ENCODE measurements at regions not wholly inside any gene's neighbourhood (a gene's known extent, or its start where the extent isn't known, plus 50 kb on each side); places are given as distances from the start of the nearest gene placed in this dataset.

DNA sequence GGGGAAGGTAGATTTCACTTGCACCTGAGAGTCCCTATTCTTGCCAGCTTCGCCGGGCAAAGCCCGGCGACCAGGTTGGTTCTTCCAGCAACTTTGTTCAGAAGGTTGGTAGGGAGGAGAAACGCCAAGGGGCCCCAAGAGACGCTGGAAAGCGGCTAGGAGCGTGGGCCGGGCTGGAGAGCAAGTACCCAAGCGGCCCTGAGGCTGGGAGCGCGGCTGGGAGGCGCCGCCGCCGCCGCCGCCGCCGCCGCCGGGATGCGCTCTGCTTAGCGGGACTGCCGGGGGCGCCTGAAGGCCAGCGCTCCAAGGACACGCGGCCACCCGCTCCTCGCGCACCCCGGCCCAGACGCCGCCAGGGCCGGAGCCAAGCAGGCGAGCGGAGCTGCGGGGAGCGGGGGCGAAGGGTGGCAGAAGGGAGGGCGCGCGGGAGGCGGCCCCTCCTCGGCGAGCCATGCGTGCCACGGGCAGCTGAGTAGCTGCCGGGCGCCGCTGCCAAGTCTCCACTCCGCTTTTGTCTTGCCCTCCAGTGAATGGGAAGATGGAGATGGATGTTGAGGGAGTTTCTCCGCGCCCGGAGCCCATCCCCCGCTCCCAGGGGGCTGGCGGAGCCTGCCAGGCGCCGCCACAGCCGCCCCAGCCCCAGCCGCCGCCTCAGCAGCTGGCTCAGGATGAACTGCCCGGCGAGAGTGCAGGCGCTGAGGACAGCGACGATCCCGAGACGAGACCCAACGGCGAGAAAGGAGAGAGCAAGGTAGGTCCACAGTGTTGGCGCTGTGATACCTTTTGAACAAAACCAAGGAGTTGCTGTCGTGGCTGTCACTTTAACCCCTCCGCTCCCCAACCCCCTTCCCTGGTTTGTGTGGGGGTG is 227.4 kb upstream of the AZI2 start:
- DNase-seq (ENCODE audit: low read depth in 1 of 2, low spot score in 1 of 2): peak in 1 of 2 experiments; percentile 11
- no peak for TF ChIP-seq JUND (IDR thresholded peaks at IDR 0.05; ENCODE audit: low read depth)

DNA sequence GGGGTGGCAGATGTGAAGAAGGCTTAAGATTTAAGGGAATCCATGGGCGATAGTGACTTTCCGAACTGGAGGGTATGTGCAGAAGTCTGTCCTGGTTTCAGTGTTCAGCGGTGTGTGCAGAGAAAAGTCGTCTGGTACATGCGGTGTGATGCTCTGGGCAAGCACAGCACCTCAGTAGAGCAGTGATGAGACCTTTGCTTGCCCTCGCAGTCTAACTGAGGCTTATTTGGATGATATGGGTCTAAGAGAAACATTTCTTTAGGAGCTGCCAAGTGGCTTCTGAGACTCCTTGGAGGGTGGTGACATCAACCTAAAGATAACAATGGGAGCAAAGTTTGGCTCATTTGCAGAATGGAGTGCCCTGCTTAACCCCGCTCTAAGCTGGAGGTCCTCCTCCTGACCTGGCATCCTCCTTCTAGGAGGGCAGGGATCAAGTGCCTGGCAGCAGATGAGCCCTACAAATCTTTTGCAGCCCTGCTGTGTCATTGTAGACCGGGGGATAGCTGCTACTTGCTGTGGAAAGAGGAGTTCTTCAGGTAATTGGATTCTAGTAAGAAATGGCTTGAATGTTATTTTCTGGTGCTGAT is 228.1 kb upstream of the AZI2 start:
- in situ Hi-C loops (cut with HindIII; ENCODE audit: low pct_unique_long_range_greater_than_20kb, low sequenced_read_pairs): no loop called here
- DNase-seq (ENCODE audit: low read depth in 1 of 2, low spot score in 1 of 2): no peak
- TF ChIP-seq JUND (IDR thresholded peaks at IDR 0.05; ENCODE audit: low read depth): no peak

More for the DNA sequence above, 227.4 kb upstream of the AZI2 start:
- in situ Hi-C loops (cut with HindIII; ENCODE audit: low pct_unique_long_range_greater_than_20kb, low sequenced_read_pairs): no loop called here

DNA sequence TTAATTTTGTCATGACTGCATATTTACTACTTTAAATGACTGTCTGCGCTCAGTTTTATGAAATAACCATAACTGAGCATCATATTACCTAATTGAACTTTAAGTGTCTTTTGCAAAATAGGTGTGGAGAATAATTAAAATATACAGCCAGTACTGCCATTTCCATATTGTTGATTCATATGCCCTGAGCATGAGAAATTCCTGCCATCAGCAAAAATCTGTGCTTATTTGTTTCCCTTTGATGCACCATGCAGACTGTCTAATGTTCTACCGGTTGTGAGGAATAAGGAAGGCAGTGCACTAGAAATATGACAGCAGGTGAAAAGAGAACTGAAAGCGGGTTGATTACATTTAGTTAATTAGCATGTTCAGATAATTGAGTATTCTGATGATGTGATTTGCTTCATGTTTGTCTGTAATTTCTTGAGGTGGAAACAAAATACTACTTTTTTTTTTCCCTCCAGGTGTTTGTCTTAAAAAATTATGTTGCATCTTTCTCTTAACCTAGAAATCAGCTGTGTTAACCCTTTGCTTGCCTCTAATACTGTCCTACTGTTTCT is 229.4 kb upstream of the AZI2 start:
- DNase-seq (ENCODE audit: low read depth in 1 of 2, low spot score in 1 of 2): no peak
- in situ Hi-C loops (cut with HindIII; ENCODE audit: low pct_unique_long_range_greater_than_20kb, low sequenced_read_pairs): no loop called here
- no peak for TF ChIP-seq JUND (IDR thresholded peaks at IDR 0.05; ENCODE audit: low read depth)

DNA sequence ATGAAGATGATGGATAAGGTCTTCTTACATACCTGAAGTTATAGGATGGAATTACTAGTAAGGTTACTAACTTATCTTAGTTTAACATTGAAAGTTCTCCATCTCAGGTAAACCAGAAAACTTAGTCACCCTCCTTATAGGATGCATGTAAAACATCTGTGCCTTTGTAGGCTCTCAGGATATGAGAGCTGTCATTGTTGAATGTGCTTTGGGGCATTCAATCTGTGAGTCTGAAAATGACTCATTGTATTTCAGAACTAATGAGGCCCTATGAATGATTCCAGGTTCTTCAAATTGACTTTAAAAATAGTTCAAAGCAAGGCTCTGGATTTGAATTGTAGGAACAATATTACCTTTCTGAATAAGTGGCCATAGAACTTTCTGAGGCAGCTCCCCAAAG is 237.7 kb upstream of the AZI2 start:
- TF ChIP-seq JUND (IDR thresholded peaks at IDR 0.05; ENCODE audit: low read depth): no peak
- in situ Hi-C loops (cut with HindIII; ENCODE audit: low pct_unique_long_range_greater_than_20kb, low sequenced_read_pairs): no loop called here
- DNase-seq (ENCODE audit: low read depth in 1 of 2, low spot score in 1 of 2): no peak

DNA sequence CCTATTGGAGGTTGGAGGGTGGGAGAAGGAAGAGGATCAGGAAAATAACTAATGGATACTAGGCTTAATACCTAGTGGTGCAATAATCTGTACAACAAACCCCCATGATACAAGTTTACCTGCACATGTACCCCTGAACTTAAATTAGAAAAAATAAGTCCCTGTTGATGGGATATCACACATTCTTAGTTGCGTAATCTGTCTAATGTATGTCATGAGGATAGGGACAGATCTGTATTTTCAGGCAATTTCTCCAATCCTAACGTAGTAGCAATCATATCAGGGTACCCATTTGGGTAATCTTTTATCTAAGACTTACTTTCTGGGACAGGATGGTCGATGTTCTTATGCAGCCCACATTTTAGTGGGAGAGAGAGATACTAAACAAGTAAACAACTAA is 239.1 kb upstream of the AZI2 start:
- no peak for DNase-seq (ENCODE audit: low read depth in 1 of 2, low spot score in 1 of 2)
- TF ChIP-seq JUND (IDR thresholded peaks at IDR 0.05; ENCODE audit: low read depth): no peak
- in situ Hi-C loops (cut with HindIII; ENCODE audit: low pct_unique_long_range_greater_than_20kb, low sequenced_read_pairs): no loop called here

DNA sequence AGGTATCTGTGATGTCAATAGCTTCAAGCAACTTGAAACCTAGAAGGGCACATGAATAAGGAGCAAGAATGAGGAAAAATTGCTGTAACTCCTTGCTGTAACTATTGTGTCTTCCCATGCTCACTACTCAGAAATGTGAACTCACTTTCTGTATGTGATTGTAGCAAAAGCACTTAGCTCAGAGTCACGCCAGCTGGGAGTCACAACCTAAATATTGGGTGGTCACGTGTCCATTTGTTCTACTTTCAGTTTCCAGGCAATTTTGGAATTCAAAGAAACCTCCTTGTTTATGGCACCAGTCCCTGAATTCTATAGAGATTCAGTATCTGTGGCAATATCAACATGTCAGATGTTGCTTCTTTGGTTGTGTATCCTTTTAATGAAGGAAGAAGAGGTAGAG is 241.6 kb upstream of the AZI2 start:
- DNase-seq (ENCODE audit: low read depth in 1 of 2, low spot score in 1 of 2): no peak
- in situ Hi-C loops (cut with HindIII; ENCODE audit: low pct_unique_long_range_greater_than_20kb, low sequenced_read_pairs): no loop called here
- no peak for TF ChIP-seq JUND (IDR thresholded peaks at IDR 0.05; ENCODE audit: low read depth)

DNA sequence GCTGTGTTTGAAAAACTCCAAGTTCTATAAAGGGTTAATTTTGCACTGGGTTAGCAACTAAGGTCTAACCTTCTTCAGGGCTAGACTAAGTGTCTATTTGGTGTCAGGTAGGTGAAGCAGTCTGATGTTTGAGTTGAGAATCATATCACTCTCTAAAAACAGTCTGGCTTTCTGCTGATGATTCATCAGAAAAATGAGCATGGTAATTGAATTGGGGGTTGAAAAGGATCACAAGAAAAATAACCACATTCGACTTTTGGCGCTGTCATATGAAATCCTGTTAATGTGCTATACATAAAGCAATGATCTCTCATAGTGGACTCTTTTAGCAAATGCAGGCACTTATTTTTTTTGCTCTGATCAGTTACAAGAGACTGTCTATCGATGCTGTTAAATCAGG is 242.2 kb upstream of the AZI2 start:
- in situ Hi-C loops (cut with HindIII; ENCODE audit: low pct_unique_long_range_greater_than_20kb, low sequenced_read_pairs): no loop called here
- no peak for TF ChIP-seq JUND (IDR thresholded peaks at IDR 0.05; ENCODE audit: low read depth)
- DNase-seq (ENCODE audit: low read depth in 1 of 2, low spot score in 1 of 2): no peak

DNA sequence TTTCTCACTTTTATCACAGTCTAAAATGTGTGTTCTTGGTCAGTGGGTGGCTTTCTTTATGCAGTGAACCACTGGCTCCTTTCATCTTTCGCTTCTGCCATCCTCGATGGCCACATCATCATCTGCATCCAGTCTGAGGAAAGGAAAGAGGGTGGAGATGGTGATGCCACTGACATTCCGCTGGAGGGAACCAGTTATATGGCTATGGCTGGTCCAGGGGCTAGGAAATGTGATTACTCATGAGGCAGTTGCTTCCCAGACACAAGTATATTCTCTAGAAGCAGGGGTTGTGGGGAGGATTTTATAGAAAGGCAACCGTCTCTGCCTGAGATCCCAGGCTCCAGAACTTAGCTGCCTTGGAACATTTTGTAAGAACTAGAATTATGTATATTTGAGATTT is 246.7 kb upstream of the AZI2 start:
- in situ Hi-C loops (cut with HindIII; ENCODE audit: low pct_unique_long_range_greater_than_20kb, low sequenced_read_pairs): no loop called here
- no peak for DNase-seq (ENCODE audit: low read depth in 1 of 2, low spot score in 1 of 2)

DNA sequence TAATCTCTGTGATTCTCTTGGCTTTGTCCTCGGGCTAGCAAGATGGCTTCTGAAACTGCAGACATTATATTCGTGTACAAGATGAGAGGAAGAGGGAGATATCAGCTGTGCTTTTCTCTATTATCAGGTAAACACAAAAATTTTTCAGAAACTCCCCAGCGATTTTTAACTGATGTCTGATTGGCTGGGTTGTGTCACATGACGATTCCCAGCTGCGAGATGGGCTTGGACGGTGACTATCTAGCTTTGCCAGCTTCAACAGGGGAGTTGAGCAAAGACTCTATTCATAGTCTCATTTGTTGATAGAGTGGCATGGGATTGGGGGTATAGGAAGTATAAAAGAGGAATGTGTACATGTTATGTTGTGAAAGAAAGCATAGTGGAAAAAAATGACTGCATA is 248.8 kb upstream of the AZI2 start:
- no peak for TF ChIP-seq JUND (IDR thresholded peaks at IDR 0.05; ENCODE audit: low read depth)
- no peak for DNase-seq (ENCODE audit: low read depth in 1 of 2, low spot score in 1 of 2)
- in situ Hi-C loops (cut with HindIII; ENCODE audit: low pct_unique_long_range_greater_than_20kb, low sequenced_read_pairs): no loop called here

More for the DNA sequence above, 246.7 kb upstream of the AZI2 start:
- TF ChIP-seq JUND (IDR thresholded peaks at IDR 0.05; ENCODE audit: low read depth): no peak

DNA sequence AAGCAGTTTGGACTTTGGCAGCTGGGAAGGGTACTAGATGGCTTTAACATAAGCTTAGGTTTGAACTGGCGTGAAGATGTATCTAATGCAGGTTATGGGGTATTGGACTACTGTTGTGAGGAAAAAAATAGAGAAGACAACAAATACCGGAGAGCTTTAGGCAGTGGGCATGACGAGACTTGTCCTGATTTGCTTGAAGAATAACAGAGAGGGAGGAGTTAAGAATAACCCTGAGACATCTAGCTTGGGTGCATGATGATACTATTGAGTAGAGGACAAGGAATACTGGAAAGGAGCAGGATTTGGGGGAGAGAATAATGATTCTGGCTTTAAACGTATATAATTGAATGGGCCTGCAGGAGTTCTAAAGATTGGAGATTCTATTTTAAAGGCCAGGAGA is 249.5 kb upstream of the AZI2 start:
- in situ Hi-C loops (cut with HindIII; ENCODE audit: low pct_unique_long_range_greater_than_20kb, low sequenced_read_pairs): no loop called here
- DNase-seq (ENCODE audit: low read depth in 1 of 2, low spot score in 1 of 2): no peak
- TF ChIP-seq JUND (IDR thresholded peaks at IDR 0.05; ENCODE audit: low read depth): no peak

DNA sequence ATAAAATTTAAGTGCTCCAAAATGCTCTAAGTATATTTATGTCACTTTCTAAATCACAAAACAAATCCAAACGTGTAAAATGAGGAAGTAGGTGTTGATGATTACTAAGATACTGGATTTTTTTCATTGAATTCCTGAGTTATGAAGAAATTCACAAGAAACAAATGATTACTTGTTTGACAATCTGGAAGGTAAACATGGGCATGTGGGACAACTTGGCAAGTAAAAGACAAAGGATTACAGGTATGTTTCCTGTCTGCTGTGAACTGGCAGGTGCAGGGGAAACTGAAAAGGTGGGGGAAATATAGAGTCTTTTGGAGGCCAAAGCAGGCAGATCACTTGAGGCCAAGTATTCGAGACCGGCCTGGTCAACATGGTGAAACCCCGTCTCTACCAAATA is 252.7 kb upstream of the AZI2 start:
- TF ChIP-seq JUND (IDR thresholded peaks at IDR 0.05; ENCODE audit: low read depth): no peak
- DNase-seq (ENCODE audit: low read depth in 1 of 2, low spot score in 1 of 2): no peak
- in situ Hi-C loops (cut with HindIII; ENCODE audit: low pct_unique_long_range_greater_than_20kb, low sequenced_read_pairs): no loop called here

DNA sequence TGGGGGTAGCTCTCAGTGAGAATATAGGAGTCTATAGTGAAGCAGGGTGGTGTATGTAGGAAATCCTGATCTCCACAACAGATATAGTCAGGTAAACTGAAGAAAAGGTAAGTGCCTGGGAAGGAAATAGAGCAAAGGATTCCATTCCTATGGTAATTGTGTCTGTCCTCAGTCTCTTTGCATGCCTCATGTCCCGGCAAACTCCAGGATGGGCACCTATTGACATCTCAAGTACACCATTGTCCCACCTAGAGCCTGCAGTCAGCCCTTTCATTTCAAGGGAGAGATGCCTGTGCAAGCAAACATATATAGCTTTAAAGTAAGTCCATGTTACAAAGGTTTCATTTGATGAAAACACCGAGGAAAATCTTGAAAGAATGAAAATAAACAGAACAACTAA is 257.7 kb upstream of the AZI2 start:
- in situ Hi-C loops (cut with HindIII; ENCODE audit: low pct_unique_long_range_greater_than_20kb, low sequenced_read_pairs): no loop called here
- no peak for TF ChIP-seq JUND (IDR thresholded peaks at IDR 0.05; ENCODE audit: low read depth)
- no peak for DNase-seq (ENCODE audit: low read depth in 1 of 2, low spot score in 1 of 2)

DNA sequence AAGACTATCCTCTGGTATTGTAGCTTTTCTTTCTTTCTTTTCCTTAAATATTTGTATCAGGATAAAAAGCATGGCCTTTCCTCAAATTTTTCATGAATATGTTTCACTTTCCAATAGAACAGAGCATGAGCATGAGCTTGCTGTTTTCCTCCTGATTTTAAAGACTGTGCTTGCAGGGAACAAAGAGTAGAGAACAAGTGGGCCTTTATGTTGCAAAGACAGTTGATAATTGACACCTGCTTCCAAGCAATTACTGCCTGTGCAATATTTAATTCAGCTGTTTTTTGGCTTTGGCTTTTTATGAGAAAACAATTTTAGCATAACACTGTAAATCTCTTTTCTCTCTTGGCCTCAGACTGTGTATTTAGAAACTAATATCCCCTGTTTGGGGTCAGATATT is 263.6 kb upstream of the AZI2 start:
- in situ Hi-C loops (cut with HindIII; ENCODE audit: low pct_unique_long_range_greater_than_20kb, low sequenced_read_pairs): no loop called here
- DNase-seq (ENCODE audit: low read depth in 1 of 2, low spot score in 1 of 2): no peak
- no peak for TF ChIP-seq JUND (IDR thresholded peaks at IDR 0.05; ENCODE audit: low read depth)

All from T47D (cell line).